22Rv1 (cell line): ENCODE measurements at regions not wholly inside any gene's neighbourhood (a gene's known extent, or its start where the extent isn't known, plus 50 kb on each side); places are given as distances from the start of the nearest gene placed in this dataset.
"Not testable (repeated sequence)": the region's sequence is repeated elsewhere in the genome, so short reads cannot be mapped to it uniquely, and the experiment has no call there.

Experiments used
- CTCF ChIP-seq: fragments of 450-650 bp; IDR thresholded peaks from 2 replicates; pipeline ENCODE4 v1.5.1; 2017; ENCODE audit warnings: mild to moderate bottlenecking
- ZFX ChIP-seq: fragments of 450-650 bp; IDR thresholded peaks from 2 replicates; pipeline ENCODE4 v1.6.1; 2017; ENCODE audit warnings: antibody characterized with exemption, borderline replicate concordance

GRCh38 chr5:34099891-34100290 is 56.9 kb upstream of the C1QTNF3 start:
- not testable (repeated sequence) for TF ChIP-seq CTCF, ZFX
